NCI-H524 treated with DMSO at 0.1 percent for 48 hours (cell line): ENCODE measurements at regions not wholly inside any gene's neighbourhood (a gene's known extent, or its start where the extent isn't known, plus 50 kb on each side); places are given as distances from the start of the nearest gene placed in this dataset.
"Not testable (repeated sequence)": the region's sequence is repeated elsewhere in the genome, so short reads cannot be mapped to it uniquely, and the experiment has no call there.

Experiments
- DNase-seq: peaks from one replicate; lab custom pipeline; 2025; lab: John Stamatoyannopoulos, UW

DNA sequence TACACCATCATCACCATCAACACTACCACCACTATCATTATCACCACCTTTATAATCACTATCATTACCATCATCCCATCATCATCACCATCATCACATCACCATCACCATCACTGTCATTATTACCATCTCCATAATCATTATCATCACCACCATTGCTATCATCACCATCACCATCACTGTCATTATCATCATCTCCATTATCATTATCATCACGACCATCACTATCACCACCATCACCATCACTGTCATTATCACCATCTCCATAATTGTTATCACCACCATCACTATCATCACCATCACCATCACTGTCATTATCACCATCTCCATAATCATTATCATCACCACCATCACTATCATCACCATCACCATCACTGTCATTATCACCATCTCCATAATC is 279.6 kb upstream of the HS6ST1 start:
- DNase-seq: not testable (repeated sequence)

GRCh38 chr2:128598862-128599441 is 280.3 kb upstream of the HS6ST1 start:
- DNase-seq: no peak

DNA sequence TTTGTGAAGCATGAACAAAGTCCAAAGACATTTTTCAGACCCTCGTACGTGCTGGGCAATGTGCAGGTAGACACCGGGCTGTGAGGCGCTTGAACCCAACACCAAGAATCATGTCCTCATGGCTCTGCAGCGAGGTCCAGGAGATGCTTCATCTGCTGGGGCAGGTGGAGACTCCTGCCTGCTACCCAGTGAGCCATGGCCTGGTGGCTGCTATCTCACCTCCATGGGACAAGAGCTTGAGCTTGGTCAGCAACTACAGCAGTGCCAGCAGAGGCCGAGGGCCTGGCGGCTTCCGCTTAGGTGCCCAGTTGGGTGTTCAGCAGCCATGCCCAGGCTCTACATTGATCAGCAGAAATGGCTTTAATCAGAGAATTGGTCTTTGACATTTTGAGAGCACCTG is 281.0 kb upstream of the HS6ST1 start:
- DNase-seq: no peak

DNA sequence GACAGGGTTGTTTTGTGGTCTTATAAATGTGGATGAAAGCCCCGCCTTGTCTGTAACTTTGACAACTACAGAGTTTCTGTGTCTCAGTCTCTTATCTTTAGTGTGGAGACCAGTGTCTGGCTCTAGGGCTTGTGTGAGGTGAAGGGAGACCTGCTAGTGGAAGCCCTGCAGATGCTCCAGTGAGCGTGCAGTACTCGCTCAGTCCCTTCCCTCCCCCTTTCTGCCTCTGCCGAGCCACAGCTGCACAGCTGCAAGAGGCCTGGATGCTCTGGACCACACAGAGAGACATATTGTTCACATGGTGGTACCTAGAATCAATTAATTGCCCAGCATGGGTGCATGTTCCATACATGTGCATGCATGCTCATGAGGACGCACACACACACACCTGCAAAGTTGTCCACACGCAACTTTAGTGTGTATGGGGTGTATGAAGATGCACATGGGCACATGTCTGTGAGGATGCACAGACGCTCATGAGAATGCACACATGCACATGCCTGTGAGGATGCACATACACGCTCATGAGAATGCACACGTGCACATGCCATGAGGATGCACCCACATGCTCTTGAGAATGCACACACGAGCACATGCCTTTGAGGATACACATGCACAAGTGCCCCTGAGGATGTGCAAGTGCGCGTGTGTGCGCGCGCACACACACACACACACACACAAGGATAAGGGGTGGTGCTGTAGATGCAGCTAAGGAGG is 282.1 kb upstream of the HS6ST1 start:
- DNase-seq: no peak

DNA sequence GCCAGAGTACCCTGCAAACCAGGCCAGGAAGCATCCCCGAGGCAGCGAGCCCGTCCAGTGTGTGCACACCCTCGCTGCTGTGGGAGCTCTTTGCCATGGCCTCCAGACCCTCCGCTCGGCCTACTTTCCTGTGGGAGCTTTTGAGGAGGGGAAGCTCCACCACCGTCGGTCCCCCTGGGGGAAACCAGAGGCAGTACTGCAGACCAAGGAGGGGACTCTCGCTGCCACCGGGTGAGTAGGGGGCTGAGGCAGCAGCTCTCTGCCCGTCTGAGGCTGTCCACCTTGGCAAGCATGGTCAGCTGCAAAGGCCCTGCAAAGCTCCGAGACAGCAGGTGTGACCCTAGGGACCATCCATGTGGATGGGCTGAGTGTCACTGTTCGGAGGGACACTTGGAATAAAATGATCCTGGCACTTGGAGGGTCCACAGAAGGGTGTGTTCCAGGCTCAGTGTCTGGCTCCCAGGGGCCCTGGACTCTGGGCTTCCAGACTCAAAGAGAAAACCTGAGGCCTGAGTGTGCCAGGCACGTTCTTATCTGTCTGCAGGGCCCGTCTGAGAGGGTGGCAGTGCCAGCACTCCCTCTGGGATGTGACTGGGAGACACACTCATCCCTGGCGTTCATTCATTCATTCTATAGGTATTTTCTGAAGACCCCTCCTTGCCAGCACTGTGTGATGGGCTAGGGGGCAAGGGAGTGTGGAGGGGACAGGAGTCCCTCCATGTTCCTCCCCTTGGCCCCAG is 282.8 kb upstream of the HS6ST1 start:
- DNase-seq: no peak

GRCh38 chr2:128602038-128602698 is 283.5 kb upstream of the HS6ST1 start:
- no peak for DNase-seq

DNA sequence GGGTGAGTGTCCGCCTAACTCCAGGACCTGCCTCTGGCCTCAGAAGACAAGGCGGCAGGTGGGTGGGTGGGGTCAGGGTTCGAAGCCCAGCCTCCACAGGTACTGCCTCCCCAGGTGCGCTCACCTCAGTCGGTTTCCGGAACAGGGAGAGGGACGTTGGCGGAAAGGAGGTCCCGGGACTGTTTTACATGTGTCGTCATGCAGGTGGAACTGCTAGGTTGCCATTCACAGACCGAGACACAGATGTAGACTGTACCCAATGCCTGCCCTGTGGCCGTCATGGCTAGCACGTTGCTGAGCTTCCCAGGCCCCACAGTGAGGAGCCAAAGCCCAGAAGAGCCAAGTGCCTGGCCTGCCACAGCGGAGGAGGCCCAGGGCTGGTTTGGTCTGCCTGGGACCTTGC is 284.0 kb upstream of the HS6ST1 start:
- DNase-seq: no peak

DNA sequence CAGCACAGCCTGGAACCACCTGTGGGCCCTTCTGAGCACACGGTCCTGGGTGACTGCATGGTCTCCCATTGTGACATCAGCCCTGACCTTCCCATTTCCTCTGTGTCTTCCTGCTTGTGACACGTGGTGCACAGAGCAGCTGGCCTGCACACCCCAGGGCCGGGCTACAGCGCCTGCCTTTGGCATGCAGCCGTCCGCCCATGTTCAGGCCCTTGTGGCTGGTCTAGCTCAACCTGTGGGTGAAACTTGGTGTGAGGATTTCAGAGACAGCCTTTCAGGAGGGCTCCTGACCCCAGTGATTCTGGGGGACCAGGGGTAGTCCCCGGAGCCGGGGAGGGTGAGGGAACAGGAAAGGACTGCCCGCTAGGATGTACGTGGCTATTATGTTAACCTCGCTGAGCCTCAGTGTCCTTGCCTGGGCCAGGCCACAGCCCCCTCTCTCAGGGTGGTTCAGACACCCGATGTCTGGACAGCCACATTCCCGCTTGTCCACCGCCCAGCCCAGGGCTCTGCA is 284.8 kb upstream of the HS6ST1 start:
- no peak for DNase-seq

DNA sequence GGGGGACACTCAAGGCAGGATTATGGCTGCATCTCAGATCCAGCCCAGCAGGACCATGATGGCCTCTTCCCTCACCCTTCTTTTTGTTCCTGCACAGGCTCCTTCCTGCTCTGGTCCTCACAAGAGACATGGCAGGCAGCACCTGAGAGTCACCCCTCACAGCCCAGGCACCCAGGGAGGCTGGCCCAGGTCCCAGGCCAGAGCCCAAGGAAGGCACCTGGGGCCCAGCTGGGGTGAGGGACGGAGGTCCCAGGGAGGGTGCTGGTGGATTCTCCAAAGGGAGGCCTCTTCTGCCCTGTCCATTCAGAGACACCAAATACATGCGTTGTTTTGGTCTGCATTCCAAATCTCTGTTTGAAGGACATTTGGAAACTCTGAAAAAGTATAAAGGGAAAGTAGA is 285.4 kb upstream of the HS6ST1 start:
- DNase-seq: no peak

GRCh38 chr2:128604581-128604980 is 285.9 kb upstream of the HS6ST1 start:
- DNase-seq: not testable (repeated sequence)

DNA sequence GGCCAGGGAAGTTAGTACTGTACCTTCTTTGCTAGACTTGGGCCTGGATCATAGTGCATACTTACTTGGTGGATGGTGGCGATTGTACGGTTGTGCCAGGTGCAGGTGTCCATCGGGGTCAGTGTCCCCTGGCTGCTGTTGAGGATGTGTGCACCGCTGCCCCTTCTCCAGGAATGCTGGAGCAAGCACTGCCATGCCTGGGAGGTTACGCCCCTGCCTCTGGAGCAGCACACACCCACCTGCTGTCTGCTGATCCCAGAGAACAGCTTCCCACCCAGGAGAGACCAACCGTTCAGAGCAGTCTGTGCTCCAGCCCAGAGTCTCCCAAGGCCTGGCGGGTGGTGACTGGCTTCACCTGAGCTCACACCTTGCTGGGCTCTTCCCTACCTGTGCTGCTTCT is 286.8 kb upstream of the HS6ST1 start:
- DNase-seq: no peak

GRCh38 chr2:128605931-128606330 is 287.3 kb upstream of the HS6ST1 start:
- no peak for DNase-seq

GRCh38 chr2:128606837-128607236 is 288.2 kb upstream of the HS6ST1 start:
- DNase-seq: no peak

DNA sequence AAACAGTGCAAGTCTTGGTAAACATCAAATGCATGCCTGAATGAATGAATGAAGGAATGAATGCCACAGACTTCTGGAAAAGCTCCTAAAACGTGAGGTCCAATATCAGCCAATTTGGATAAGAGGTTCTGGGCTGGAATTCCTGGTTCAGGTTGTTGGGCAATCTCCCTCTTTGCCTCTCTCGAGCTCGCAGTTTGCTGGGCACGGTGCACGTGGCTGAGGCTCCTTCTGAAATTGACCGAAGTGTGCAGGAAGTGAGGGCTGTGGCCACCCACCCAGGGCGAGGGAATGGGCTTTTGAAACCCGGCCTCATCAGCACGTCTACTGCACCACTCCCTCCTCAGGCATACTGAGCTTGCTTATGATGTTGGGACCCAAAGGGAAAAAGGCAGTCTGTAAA is 288.8 kb upstream of the HS6ST1 start:
- DNase-seq: no peak

- no peak for DNase-seq
Measured at GRCh38 chr2:128607911-128608506, 289.3 kb upstream of the HS6ST1 start.

GRCh38 chr2:128608921-128609880 is 290.5 kb upstream of the HS6ST1 start:
- DNase-seq: no peak

- no peak for DNase-seq
Measured at GRCh38 chr2:128610496-128610895, 291.8 kb upstream of the HS6ST1 start.

DNA sequence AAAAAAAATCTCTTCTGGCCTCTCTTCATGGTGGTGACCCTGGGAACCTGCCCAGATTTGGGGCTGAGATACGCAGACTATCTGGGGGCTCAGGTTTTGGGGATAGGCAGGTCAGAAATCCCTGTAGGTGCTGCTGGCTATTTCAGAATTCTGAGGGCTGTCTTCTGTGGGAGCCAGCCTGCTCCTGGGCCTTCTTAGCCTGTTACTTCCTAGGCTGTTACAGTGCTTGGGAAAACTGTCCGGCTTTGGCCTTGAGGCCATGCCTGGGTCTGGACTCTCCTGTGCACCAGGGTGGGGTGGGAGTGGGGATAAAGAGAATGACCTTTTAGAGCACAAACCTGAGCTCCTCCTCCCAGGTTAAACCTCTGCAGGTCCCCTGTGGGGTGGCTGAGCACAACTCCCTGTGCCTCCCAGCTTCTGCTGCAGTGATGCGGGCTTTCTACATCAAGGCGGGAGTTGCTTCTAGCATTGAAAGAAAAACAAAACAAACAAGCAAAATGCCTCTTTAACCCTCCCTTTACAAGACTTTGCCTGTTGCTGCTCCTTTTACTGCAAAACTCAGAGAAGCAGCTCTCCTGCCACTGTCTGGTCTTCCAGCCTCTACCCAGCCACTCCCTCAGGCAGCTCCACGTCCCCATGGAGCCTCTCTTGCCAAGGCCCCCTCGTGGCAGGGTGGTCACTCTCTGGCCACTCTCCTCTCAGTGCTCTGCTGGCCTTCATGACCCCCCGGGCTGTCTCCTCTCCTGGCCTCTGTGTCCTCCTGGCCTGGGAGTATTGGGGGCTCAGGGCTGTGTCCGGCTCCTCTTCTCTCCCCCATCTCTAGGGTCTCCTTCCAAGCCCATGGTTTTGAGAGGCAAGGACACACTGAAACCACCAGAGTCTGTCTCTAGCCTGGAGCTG is 293.0 kb upstream of the HS6ST1 start:
- DNase-seq: no peak

DNA sequence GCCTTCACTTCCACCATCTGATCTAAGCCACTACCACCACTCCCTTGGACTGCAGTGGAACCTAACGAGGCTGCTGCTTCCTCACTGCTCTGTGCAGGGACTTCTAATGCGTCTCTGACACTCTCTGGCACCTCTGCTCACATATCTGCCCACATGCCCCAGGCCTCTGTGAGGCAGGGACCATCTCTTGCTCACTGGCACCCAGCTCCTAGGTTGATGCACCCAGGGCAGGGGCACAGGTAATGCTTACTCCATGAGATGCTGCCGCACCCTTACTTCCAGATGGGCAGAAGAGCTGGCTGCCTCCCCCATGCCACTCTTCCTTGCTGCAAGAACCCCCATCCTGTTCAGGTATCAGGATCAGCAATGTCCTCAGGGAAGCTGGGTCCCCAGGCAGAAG is 294.0 kb upstream of the HS6ST1 start:
- DNase-seq: no peak

DNA sequence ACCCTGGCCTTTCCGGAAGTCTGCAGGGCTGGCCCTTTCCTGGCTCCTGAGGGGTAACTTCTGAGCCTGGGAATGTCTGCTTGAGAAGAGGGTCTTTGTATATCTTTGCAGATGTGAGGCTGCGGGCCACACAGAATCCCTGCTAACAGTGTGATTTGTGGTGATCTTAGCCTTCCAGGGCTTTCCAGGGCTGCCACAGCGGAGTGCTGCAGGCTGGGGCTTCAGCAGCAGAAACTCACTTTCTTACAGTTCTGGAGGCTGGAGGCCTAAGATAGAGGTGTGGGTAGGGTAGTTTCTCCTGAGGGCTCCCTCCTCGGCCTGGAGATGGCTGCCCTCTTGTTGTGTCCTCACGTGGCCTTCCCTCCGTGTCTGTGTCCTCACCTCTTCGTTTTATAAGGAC is 294.7 kb upstream of the HS6ST1 start:
- no peak for DNase-seq
